PC-3 (cell line): ENCODE measurements at regions not wholly inside any gene's neighbourhood (a gene's known extent, or its start where the extent isn't known, plus 50 kb on each side); places are given as distances from the start of the nearest gene placed in this dataset.

Experiments
- ATAC-seq: fragments of 200-7000 bp; cut with Tn5 transposase; 2 replicates; pipeline ENCODE4 v1.9.1; 2020; ENCODE audit warnings: mild to moderate bottlenecking, moderate library complexity
- BruUV-seq: library from RNA; stranded (reverse); fragments of 400-500 nt; replicated peaks from 2 replicates; lab custom pipeline; 2021; lab: Mats Ljungman, UMichigan
- CTCF ChIA-PET: fragments of 300-600 bp; sonication (Branson Sonifier 250); formaldehyde crosslinking; loops from one replicate; lab custom pipeline; 2022; ENCODE audit warnings: antibody characterized with exemption; lab: Charles Lee
- POLR2A ChIA-PET: fragments of 300-600 bp; sonication (Branson Sonifier 250); formaldehyde crosslinking; loops from one replicate; lab custom pipeline; 2022; ENCODE audit warnings: antibody characterized with exemption; ENCODE audit not compliant: unreplicated experiment; lab: Charles Lee
- DNase-seq: peaks from one replicate; pipeline ENCODE4 v3.0.0-alpha.2; 2015
- H2AFZ ChIP-seq: fragments of 300-600 bp; sonication (generic); 2 replicates; pipeline ENCODE4 v1.6.0; 2016; ENCODE audit warnings: antibody characterized with exemption, low read length
- H3F3A ChIP-seq: fragments of 300-600 bp; sonication (generic); one replicate; pipeline ENCODE4 v1.6.0; 2017; ENCODE audit warnings: antibody characterized with exemption, low read length, control low read depth, mild to moderate bottlenecking; ENCODE audit not compliant: unreplicated experiment
- H3K27ac ChIP-seq: fragments of 300-600 bp; sonication (generic); 2 replicates; pipeline ENCODE4 v1.5.1; 2016; ENCODE audit warnings: mild to moderate bottlenecking, low read length
- H3K27me3 ChIP-seq: fragments of 300-600 bp; sonication (generic); 2 replicates; pipeline ENCODE4 v1.6.1; 2016; ENCODE audit warnings: low read length, mixed read lengths
- H3K36me3 ChIP-seq: fragments of 300-600 bp; sonication (generic); 2 replicates; pipeline ENCODE4 v1.6.1; 2016; ENCODE audit warnings: low read depth, mixed run types, low read length, mixed read lengths
- H3K4me1 ChIP-seq: fragments of 300-600 bp; sonication (generic); 2 replicates; pipeline ENCODE4 v1.5.1; 2016; ENCODE audit warnings: low read length; ENCODE audit not compliant: insufficient read depth
- H3K4me2 ChIP-seq: fragments of 300-600 bp; sonication (generic); 2 replicates; pipeline ENCODE4 v1.6.0; 2016; ENCODE audit warnings: low read length
- H3K4me3 ChIP-seq: fragments of 300-600 bp; sonication (generic); 2 replicates; pipeline ENCODE4 v1.5.1; 2016; ENCODE audit warnings: mild to moderate bottlenecking, low read length, mixed read lengths
- H3K79me2 ChIP-seq: fragments of 300-600 bp; sonication (generic); 2 replicates; pipeline ENCODE4 v1.6.1; 2017; ENCODE audit warnings: low read length, mixed read lengths
- H3K9ac ChIP-seq: fragments of 300-600 bp; sonication (generic); 2 replicates; pipeline ENCODE4 v1.6.0; 2016; ENCODE audit warnings: mild to moderate bottlenecking, low read length
- H3K9me2 ChIP-seq: fragments of 300-600 bp; sonication (generic); replicated peaks from 2 replicates; pipeline ENCODE4 v1.6.1; 2016; ENCODE audit warnings: mixed run types, low read length, mixed read lengths
- H3K9me3 ChIP-seq: fragments of 300-600 bp; sonication (generic); 2 replicates; pipeline ENCODE4 v1.6.1; 2016; ENCODE audit warnings: low read length, mixed read lengths
- H4K20me1 ChIP-seq: fragments of 300-600 bp; sonication (generic); 2 replicates; pipeline ENCODE4 v1.6.1; 2016; ENCODE audit warnings: low read length, mixed read lengths
- EZH2 ChIP-seq: fragments of 300-600 bp; sonication (generic); IDR thresholded peaks from one replicate; pipeline ENCODE4 v1.6.1; 2017; ENCODE audit warnings: antibody characterized with exemption, mild to moderate bottlenecking, low read length; ENCODE audit not compliant: unreplicated experiment
- EZH2phosphoT487 ChIP-seq: fragments of 300-600 bp; sonication (generic); IDR thresholded peaks from 2 replicates; pipeline ENCODE4 v1.6.1; 2018; ENCODE audit warnings: mild to moderate bottlenecking, antibody characterized with exemption, low read length, borderline replicate concordance
- intact Hi-C: fragments of 100-400 bp; cut with micrococcal nuclease; formaldehyde crosslinking; loops from 2 replicates; pipeline ENCODE4 v1.9.0; 2023
- TF ChIP-seq, protein P1 (sequence below): fragments of 300-600 bp; sonication (generic); conservative IDR thresholded peaks from 2 replicates; pipeline ENCODE4 v1.5.1; 2017; ENCODE audit warnings: antibody characterized with exemption, low read depth, mild to moderate bottlenecking, low read length

DNA sequence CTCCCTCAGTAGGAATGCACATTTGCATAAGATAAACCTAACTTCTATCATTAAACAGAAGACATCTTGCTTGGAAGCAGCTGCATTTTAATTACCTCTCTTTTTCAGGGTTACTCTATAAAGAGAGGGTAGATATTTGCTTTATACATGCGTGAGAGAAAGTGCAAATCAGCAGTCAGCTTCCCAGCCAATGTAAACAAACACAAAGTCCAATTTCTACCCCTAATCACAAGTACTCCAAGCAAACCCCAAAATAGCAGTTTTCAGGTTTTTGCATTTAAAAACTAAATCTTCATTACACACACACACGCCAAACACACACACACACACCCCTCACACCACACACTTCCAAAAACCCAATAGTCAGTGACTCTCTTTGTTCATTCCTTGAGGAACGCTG, 303.9 kb upstream of the ALCAM start:
- ATAC-seq (no peak), DNase-seq (no peak)
- no peaks in the 10 kb centered on the region for H3K36me3 ChIP-seq
- H3K27ac ChIP-seq: no peak overlapping the region
- H4K20me1 ChIP-seq: no peaks in the 10 kb centered on the region
- intact Hi-C loops: no loop called here
- TF ChIP-seq EZH2phosphoT487: no peak
- TF ChIP-seq, protein P1, sequence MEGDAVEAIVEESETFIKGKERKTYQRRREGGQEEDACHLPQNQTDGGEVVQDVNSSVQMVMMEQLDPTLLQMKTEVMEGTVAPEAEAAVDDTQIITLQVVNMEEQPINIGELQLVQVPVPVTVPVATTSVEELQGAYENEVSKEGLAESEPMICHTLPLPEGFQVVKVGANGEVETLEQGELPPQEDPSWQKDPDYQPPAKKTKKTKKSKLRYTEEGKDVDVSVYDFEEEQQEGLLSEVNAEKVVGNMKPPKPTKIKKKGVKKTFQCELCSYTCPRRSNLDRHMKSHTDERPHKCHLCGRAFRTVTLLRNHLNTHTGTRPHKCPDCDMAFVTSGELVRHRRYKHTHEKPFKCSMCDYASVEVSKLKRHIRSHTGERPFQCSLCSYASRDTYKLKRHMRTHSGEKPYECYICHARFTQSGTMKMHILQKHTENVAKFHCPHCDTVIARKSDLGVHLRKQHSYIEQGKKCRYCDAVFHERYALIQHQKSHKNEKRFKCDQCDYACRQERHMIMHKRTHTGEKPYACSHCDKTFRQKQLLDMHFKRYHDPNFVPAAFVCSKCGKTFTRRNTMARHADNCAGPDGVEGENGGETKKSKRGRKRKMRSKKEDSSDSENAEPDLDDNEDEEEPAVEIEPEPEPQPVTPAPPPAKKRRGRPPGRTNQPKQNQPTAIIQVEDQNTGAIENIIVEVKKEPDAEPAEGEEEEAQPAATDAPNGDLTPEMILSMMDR: no peak
- no peak for TF ChIP-seq EZH2
- H3K4me3 ChIP-seq: no peak overlapping the region
- H3K9ac ChIP-seq: no peak overlapping the region
- H3K9me2 ChIP-seq: no peaks in the 10 kb centered on the region
- no peaks in the 10 kb centered on the region for H3K4me1 ChIP-seq
- H2AFZ ChIP-seq: no peak overlapping the region
- POLR2A ChIA-PET: no interaction called here
- no peaks in the 10 kb centered on the region for H3K79me2 ChIP-seq
- BruUV-seq: no TSS peak
- H3K4me2 ChIP-seq: no peak overlapping the region
- no peaks in the 10 kb centered on the region for H3K9me3 ChIP-seq
- CTCF ChIA-PET: no interaction called here
- H3K27me3 ChIP-seq: no peaks in the 10 kb centered on the region
- H3F3A ChIP-seq: no peaks in the 10 kb centered on the region

DNA sequence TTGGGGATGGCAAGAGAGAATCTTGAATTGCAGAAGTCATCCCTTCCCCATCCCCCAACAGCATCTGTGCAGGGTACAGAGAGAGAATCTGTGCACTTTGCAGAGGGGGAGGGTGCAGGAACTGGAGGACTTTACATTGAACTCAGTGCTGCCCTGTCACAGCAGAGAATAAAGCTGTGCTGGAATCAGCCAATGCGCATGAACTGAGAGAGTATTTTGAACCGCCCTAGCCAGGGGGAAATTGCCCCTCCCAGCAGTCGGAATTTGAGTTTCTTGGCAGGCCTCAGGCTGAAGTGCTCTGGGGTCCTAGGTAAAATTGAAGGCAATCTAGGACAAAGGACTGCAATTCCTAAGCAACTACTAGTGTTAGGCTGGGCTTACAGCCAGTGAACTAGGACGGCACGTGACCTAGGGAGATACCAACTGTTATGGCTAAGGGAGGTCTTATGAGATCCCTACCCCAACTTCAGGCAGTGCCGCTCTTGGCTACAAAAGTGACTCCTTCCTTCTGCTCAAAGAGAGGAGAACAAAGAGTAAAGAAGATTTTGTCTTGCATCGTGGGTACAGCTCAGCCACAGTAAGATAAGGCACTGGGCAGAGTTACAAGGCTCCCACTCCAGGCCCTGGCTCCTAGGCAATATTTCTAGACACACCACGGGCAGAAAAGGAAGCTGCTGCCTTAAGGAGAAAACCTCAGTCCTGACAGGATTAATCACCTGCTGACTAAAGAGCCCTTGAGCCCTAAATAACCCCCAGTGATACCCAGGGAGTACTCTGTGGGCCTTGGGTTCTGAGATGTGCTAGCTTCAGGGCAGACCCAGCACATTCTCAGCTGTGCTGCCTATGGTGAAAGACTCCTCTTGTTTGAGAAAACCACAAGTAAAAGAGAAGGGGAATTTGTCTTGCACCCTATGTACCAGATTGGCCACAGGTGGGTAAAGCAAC, 300.5 kb upstream of the ALCAM start:
- Histone ChIP-seq H3K9ac (no peak overlapping the region), H3F3A (no peaks in the 10 kb centered on the region), H2AFZ (no peak overlapping the region), H3K9me3 (no peaks in the 10 kb centered on the region), H4K20me1 (no peaks in the 10 kb centered on the region), H3K4me1 (no peaks in the 10 kb centered on the region), H3K79me2 (no peaks in the 10 kb centered on the region), H3K36me3 (no peaks in the 10 kb centered on the region), H3K4me2 (no peak overlapping the region), H3K27ac (no peak overlapping the region), H3K4me3 (no peak overlapping the region), H3K9me2 (no peaks in the 10 kb centered on the region), H3K27me3 (no peaks in the 10 kb centered on the region)
- TF ChIP-seq, protein P1: no peak
- TF ChIP-seq EZH2phosphoT487 (no peak), EZH2 (no peak)
- no TSS peak for BruUV-seq
- POLR2A ChIA-PET: no interaction called here
- DNase-seq: no peak
- CTCF ChIA-PET: no interaction called here
- no peak for ATAC-seq
- intact Hi-C loops: no loop called here

DNA sequence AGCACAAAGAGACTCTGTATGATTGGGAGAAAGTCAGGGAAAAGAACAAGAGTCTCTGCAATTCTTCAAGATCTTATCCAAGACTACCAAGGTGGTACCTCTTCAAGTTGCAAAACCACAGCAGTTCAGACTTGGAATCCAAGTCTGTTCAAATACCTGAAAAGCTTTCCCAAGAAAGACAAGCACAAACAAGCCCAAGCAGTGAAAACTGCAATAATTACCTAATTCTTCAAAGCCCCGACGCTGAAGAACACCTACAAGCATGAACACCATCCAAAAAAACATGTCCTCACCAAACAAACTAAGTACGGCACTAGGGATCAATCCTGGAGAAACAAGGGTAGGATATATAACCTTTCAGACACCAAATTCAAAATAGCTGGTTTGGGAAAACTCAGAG, 299.3 kb upstream of the ALCAM start:
- intact Hi-C loops: no loop called here
- POLR2A ChIA-PET: no interaction called here
- no peaks in the 10 kb centered on the region for H4K20me1 ChIP-seq

More for the DNA sequence above, 299.3 kb upstream of the ALCAM start:
- Histone ChIP-seq H3K4me3 (no peak overlapping the region), H3K27ac (no peak overlapping the region), H3K4me2 (no peak overlapping the region), H3K4me1 (no peaks in the 10 kb centered on the region), H3K9me2 (no peaks in the 10 kb centered on the region), H3K27me3 (no peaks in the 10 kb centered on the region), H2AFZ (no peak overlapping the region), H3K36me3 (no peaks in the 10 kb centered on the region), H3F3A (no peaks in the 10 kb centered on the region), H3K9ac (no peak overlapping the region), H3K79me2 (no peaks in the 10 kb centered on the region), H3K9me3 (no peaks in the 10 kb centered on the region)
- DNase-seq (no peak), ATAC-seq (no peak)
- CTCF ChIA-PET: no interaction called here
- TF ChIP-seq EZH2phosphoT487 (no peak), EZH2 (no peak)
- TF ChIP-seq, protein P1: no peak
- no TSS peak for BruUV-seq
